Esophagus squamous epithelium (tissue), 5 donors: ENCODE measurements at regions not wholly inside any gene's neighbourhood (a gene's known extent, or its start where the extent isn't known, plus 50 kb on each side); places are given as distances from the start of the nearest gene placed in this dataset.

ENCODE experiments used
- DNase-seq: peaks from one replicate; lab custom pipeline; 2025; lab: John Stamatoyannopoulos, UW
- H3K27ac ChIP-seq, 4 donors: fragments of 200-600 bp; sonication (generic); one replicate each; pipeline ENCODE4 v1.5.1; 2016 to 2019; ENCODE audit warnings: mild to moderate bottlenecking in 1 of 4
- H3K27me3 ChIP-seq, 4 donors: fragments of 200-600 bp; sonication (generic); 1 replicate in 3 of 4; 2 replicates in 1 of 4; pipeline versions ENCODE4 v1.5.1 to v1.6.0; 2017 to 2021; ENCODE audit warnings: antibody characterized with exemption in 1 of 4
- H3K36me3 ChIP-seq, 3 donors: fragments of 200-600 bp; sonication (generic); one replicate each; pipeline ENCODE4 v1.5.1; 2016 to 2019
- H3K4me1 ChIP-seq, 3 donors: fragments of 200-600 bp; sonication (generic); one replicate each; pipeline ENCODE4 v1.5.1; 2017 to 2019
- H3K4me3 ChIP-seq, 4 donors: fragments of 200-600 bp; sonication (generic); 1 replicate in 3 of 4; 2 replicates in 1 of 4; pipeline ENCODE4 v1.5.1; 2016 to 2019; ENCODE audit warnings: mild to moderate bottlenecking in 2 of 4, moderate library complexity in 1 of 4
- H3K9me3 ChIP-seq, 3 donors: fragments of 200-600 bp; sonication (generic); one replicate each; pipeline ENCODE4 v1.5.1; 2016 to 2019
- CTCF ChIP-seq, 6 experiments: fragments of 450-650 bp in 4 of 6; fragments of 200-600 bp in 2 of 6; sonication (generic) in 2 of 6; IDR thresholded peaks; one replicate each; pipeline ENCODE4 v1.5.1; 2016 to 2019; ENCODE audit warnings: antibody characterized with exemption in 6 of 6, mild to moderate bottlenecking in 4 of 6, moderate library complexity in 4 of 6
- POLR2A ChIP-seq, 4 donors: fragments of 450-650 bp; IDR thresholded peaks; one replicate each; pipeline ENCODE4 v1.6.1; 2017; ENCODE audit warnings: antibody characterized with exemption in 4 of 4, mild to moderate bottlenecking in 4 of 4, moderate library complexity in 3 of 4
- WGBS, 2 donors: methylation state at CpG; one replicate each; pipeline ENCODE4 v1.1.5; 2018; 5-methylcytosine and 5-hydroxymethylcytosine counted together
- intact Hi-C: fragments of 100-400 bp; cut with DNase I; formaldehyde crosslinking; loops from one replicate; pipeline ENCODE4 v1.15.0; 2022
- donor health status: DM: yes; HTN: yes; CAD: no.

DNA sequence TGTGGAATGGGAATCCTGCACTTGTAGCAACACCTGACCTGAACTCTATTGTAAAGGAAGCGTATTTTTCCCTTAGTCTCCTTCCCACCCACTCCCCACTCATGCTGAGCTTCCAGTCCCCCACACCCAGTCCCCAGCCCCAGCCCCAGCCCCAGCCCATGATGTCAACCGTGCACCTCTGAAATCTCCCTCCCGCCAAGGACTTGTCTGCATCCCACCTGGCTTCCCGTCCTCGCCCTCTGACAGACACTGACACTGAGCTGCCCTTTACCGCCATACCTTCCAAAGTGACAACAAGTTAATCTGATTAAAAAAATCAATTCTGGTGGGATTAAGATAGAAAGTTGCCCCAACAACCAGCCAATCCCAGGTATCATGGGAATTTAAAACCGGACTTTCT is 213.6 kb upstream of the CELF4 start:
- WGBS, 2 donors, result 77 to 89% methylated on average over 4 to 7 of the region's 7 CpGs
- intact Hi-C loops, result no loop called here
- TF ChIP-seq CTCF (IDR thresholded peaks at IDR 0.05) (no peak), POLR2A (IDR thresholded peaks at IDR 0.05) (no peak)
- Histone ChIP-seq H3K36me3 (no peaks in the 10 kb centered on the region), H3K9me3 (no peaks in the 10 kb centered on the region), H3K4me3 (no peak overlapping the region), H3K27me3 (peaks cover 0 to 5% (median 0%) of the 10 kb centered on the region in 4 donors), H3K4me1 (peaks cover 0 to 5% (median 0%) of the 10 kb centered on the region in 3 donors), H3K27ac (no peak overlapping the region)
- DNase-seq, result no peak

DNA sequence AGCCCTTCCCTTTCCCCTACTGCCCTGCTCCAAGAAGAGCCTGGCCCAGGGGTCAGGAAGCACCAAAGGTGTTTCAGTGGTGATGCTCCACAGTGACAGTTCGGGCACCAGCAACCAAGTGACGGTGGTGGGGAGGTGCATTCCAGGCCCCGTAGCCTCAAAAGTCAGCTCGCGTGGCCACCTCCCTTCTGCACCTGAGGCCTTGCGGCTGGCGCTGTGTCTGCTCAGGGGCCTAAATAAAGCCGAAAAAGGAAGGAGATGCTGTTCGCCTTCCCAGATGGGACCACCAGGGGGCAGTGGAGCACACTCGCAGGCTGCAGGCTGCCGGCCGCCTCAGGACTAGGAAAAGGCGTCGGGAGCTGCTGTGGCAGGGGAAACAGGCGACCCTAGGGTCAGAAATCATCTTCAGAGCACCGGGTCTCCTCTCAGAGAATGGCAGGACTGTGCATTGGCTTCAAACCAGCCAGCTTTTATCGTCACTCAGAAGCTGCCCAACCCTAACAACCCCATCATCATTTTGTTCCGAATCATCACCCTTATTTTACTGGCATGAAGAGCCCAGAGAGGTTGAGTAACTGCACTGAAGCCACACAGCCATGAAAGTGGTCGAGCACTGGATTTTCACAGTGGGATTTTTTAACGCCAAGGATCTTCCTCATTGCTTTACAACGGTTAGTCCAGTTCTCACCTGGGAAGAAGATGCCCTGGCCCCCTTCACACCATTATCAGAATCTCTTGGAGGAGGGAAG is 213.0 kb upstream of the CELF4 start:
- Histone ChIP-seq H3K9me3 (no peaks in the 10 kb centered on the region), H3K27ac (no peak overlapping the region), H3K36me3 (no peaks in the 10 kb centered on the region), H3K4me3 (no peak overlapping the region), H3K27me3 (peaks cover 0 to 5% (median 0%) of the 10 kb centered on the region in 4 donors), H3K4me1 (peaks cover 0 to 5% (median 0%) of the 10 kb centered on the region in 3 donors)
- TF ChIP-seq CTCF (IDR thresholded peaks at IDR 0.05) (peak; percentile 36 to 84 (median 68)), POLR2A (IDR thresholded peaks at IDR 0.05) (no peak)
- intact Hi-C loops, result no loop called here
- no peak for DNase-seq
- 24 to 41% methylated on average over 11 to 14 of the region's 21 CpGs for WGBS, 2 donors

DNA sequence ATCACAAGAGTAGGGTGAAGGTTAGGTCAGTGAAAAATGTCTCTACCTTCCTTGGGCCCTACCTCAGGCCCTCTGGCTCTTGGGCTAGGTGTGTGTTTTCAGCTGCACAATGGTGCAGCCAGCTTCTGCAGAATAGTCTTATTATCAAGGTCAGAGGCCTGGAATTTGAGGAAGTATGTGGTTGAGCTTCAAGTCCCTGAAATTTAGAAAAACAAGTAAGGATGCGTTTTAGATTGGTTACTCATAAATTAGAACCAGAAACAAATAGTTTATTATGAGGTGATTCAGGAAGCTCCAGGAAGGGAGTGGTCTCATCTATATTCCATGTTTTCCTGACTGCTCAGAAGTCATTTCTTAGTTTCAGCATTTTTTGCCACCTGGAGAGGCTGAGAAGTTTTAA is 204.2 kb upstream of the CELF4 start:
- no peaks in the 10 kb centered on the region for H3K9me3 ChIP-seq
- DNase-seq, result no peak
- TF ChIP-seq CTCF (IDR thresholded peaks at IDR 0.05), result no peak
- TF ChIP-seq POLR2A (IDR thresholded peaks at IDR 0.05), result no peak
- no peaks in the 10 kb centered on the region for H3K27me3 ChIP-seq
- no peaks in the 10 kb centered on the region for H3K4me1 ChIP-seq
- no peak overlapping the region for H3K4me3 ChIP-seq
- no peak overlapping the region for H3K27ac ChIP-seq
- WGBS, 2 donors, result 14 to 39% methylated on average over 1 of the region's 1 CpG
- H3K36me3 ChIP-seq, result no peaks in the 10 kb centered on the region
- intact Hi-C loops, result no loop called here

DNA sequence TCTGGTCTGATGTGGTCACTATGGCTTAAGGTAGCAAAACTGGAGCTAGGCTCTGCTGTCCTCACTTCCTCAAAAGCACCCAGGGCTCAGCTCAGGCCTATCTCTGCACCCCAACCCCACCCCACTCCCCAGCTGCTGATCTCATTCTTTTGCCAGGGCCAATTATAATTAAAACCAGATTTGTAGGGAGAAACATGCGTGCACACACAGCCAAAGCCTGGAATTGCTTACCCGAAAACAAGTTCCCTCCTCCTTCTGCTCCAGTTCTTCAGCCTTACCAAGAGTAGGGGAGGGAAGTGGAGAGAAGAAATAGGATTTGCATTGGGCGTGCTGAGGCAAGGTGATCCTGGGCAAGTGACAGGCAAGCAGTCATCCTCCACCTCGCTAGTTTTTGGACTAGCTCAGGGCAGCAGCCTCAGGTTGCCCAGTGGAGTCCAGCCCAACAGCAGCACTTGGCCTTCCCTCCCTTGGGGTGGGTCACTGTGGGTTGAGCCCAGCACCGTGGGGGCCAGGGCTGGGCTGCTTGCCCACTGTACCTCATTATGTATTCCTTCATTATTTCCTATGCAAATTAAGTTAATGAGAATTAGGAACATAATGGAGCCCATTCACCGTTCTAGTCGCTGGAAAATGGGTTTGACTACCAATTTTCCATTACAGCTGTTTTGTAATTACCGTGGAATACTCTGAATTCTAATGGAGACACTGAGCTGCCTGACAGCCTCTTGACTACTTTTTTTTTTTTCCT is 199.1 kb upstream of the CELF4 start:
- WGBS, 2 donors, result 72 to 73% methylated on average over 6 to 8 of the region's 8 CpGs

GRCh38 chr18:37762076-37762621 is 196.6 kb upstream of the CELF4 start:
- Histone ChIP-seq H3K27me3 (no peaks in the 10 kb centered on the region), H3K4me3 (no peak overlapping the region), H3K9me3 (no peaks in the 10 kb centered on the region), H3K36me3 (no peaks in the 10 kb centered on the region), H3K27ac (no peak overlapping the region), H3K4me1 (no peaks in the 10 kb centered on the region)
- no peak for DNase-seq
- intact Hi-C loops, result no loop called here
- TF ChIP-seq POLR2A (IDR thresholded peaks at IDR 0.05) (no peak), CTCF (IDR thresholded peaks at IDR 0.05) (no peak)
- WGBS, 2 donors, result 87 to 90% methylated on average over 6 of the region's 6 CpGs

More for the DNA sequence above, 199.1 kb upstream of the CELF4 start:
- no peak for DNase-seq
- Histone ChIP-seq H3K4me1 (no peaks in the 10 kb centered on the region), H3K9me3 (no peaks in the 10 kb centered on the region), H3K36me3 (no peaks in the 10 kb centered on the region), H3K4me3 (no peak overlapping the region), H3K27ac (no peak overlapping the region), H3K27me3 (no peaks in the 10 kb centered on the region)
- TF ChIP-seq POLR2A (IDR thresholded peaks at IDR 0.05), result no peak
- intact Hi-C loops, result no loop called here
